ENCODE measurements at regions not wholly inside any gene's neighbourhood (a gene's known extent, or its start where the extent isn't known, plus 50 kb on each side); places are given as distances from the start of the nearest gene placed in this dataset.

DNA sequence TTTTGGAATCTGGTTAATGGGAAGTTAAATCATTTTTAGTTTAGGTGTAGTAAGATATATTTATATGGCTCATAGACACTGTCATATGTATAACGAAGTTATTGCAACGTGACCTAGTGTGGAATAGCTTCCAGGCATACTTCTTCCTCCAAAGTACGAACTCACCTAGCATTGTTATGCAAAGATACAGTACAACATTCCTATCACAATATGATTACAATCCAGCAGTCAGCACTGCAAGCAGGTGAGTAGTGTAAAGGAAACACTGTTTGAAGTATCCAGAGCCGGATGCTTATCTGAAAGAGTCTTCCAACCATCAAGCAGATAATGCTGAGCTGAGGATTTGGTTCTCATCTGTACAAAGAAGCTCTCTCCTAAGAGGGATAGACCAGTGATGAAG lies 754.4 kb upstream of the IGFBP3 start:
- no peak for DNase-seq (ENCODE audit: low read depth)

DNA sequence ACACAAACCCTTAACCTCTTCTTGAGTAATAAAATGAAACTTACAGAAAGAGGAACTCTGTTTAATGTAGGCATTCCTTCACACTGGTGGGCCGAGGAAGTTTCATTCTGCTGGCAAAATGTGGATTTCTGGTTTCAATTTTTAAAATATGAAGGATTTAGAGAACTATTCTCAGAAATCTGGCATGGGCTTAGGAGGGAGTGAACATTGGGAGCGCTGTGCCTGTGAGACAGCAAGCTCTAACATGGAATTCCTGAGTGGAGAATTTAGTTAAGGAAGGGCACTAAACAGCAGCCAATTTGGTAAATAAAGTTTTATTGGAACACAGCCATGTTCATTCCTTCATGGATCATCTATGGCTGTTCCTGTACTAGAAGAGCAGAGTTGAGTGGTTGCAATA lies 751.8 kb upstream of the IGFBP3 start:
- no peak for DNase-seq (ENCODE audit: low read depth)

DNA sequence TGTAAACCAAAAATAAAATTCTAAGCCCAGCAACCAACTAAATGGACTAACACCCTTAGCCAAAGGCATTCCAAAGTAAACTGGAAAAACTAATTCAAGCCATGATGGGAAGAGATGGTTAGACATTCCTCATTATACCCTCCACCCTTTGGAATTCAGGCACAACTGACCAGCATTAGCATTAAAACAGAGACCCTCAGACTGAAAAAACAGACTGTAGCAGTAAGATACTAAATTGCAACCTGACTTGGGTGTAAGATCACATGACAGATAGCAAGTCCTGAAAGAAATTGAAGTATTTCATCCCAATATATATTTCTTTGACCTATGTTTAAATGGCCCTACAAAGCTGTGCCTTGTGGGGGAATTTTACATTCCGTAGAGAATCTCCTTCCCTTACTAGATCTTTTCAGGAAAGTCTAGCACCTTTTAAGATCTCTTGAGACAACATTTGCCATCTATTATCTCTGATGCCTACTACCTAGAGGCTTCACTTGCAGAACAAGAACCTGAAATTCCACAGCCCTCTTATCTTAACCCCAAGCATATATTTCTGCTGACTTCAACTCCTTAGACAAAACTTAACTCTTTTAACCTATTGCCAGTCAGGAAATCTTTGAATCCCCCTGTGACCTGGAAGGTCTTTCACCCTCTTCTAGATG lies 750.2 kb upstream of the IGFBP3 start:
- no peak for DNase-seq (ENCODE audit: low read depth)

DNA sequence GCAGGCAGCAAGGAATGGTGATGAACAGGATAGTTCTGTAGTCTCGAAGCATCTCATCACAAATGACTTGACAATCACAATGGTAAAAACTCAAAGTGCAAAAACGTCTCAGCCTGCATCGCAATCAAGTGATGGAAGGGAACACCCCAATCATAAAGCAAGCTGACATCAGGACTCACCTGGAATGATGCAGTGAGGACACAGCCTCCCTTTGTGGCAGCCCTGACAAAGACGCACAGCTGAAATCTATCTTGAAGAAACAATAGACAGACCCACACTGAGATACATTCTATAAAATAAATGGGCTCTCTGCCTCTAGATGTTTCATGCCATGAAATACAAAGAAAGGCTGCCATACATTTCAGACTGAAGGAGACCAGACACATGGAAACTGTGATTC lies 748.0 kb upstream of the IGFBP3 start:
- DNase-seq (ENCODE audit: low read depth) = no peak

DNA sequence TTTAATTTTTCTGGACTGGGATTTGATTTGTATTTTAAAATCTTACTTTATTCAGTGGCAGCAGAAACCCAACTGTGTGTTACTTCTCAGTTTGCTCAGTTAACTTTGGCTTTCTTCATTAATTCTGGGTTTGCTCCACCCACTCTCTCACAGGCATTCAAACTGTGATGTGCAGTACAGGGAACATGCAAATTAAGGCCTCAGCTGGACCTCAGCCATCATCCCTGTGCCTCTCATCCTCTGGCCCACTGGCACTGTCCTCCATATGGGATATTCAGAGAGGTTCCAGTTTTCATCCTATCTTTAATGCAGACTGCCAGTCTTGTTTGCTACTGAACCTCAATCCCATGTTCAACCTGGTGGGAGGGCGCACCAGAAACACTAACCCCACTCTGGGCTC lies 743.4 kb upstream of the IGFBP3 start:
- no peak for DNase-seq (ENCODE audit: low read depth)

DNA sequence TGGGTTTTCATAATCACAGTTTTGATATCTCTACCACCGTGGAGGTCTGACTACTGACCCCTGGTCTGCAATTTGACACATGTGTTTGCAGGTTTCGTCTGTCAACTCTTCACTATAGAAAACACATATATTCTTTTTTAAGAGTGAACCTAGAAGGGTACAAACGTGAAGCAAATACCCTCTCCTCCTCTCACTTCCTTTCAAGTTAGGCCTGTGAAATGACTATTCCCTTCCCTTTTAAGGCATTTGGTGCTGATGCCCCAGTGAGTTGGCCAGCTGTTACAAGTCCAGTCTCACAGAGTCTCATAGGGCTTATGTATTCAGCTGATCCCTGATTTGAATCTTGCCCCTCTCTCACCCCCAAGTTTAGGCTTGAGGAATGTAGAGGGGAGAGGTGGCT lies 742.0 kb upstream of the IGFBP3 start:
- DNase-seq (ENCODE audit: low read depth) = no peak

DNA sequence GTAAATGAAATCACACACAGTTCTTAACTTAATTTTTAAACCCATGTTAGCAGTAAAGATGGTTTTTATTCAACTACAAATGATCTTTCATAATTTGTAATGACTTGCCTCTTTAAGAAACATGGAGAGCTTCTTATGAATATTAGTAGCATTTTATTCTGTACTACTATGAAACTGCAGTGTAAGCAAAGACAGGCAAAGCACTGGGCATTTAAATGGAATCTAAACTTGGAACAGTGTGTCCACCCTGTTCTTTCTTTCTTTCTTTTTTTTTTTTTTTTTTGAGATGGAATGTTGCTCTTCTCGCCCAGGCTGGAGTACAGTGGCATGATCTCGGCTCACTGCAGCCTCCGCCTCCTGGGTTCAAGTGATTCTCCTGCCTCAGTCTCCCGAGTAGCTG lies 740.4 kb upstream of the IGFBP3 start:
- no peak for DNase-seq (ENCODE audit: low read depth)

DNA sequence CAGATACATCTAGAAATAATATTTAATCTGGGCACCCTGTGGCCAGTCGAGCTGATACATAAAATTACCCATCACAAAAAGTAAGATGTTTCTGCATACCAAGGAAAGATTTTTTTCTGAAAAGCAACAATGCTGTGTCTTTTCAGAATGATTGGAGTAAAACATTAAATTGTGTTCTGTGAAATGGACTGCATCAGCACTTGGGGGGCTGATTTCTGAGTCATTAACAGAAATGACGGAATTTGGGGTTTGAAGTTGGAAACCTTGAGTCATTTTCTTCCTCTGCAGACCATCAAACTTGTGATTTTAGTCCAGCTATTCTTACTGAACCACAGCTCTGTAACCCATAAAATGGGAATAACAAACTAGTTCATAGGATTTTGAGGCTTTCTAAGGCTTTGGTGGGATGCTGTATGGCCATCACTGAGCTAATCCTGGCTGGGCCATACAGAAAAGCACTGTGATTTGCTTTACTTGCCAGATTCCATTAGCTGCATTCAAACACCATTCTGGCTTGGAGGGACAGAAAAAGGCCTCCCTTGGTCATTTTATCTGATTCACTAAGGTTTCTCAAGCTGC lies 739.4 kb upstream of the IGFBP3 start:
- no peak for DNase-seq (ENCODE audit: low read depth)

DNA sequence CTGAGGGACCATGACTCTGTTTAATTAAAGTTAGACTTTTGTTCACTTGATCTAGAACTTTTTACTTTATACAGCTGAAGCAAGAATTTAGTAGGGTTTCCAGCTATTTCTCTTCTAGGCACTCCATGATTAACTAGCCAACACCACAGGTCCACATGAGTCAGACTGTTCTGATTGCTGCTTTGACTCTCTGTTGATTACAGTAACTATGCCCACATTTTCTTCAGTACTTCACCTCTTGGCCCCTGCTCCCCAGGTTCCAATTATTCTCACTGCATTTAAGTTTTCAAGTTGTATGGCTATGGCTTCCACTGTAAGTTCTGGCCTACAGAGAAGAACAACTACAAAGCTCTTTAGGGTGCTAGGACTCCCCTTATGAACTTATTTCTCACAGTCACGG lies 737.2 kb upstream of the IGFBP3 start:
- no peak for DNase-seq (ENCODE audit: low read depth)

DNA sequence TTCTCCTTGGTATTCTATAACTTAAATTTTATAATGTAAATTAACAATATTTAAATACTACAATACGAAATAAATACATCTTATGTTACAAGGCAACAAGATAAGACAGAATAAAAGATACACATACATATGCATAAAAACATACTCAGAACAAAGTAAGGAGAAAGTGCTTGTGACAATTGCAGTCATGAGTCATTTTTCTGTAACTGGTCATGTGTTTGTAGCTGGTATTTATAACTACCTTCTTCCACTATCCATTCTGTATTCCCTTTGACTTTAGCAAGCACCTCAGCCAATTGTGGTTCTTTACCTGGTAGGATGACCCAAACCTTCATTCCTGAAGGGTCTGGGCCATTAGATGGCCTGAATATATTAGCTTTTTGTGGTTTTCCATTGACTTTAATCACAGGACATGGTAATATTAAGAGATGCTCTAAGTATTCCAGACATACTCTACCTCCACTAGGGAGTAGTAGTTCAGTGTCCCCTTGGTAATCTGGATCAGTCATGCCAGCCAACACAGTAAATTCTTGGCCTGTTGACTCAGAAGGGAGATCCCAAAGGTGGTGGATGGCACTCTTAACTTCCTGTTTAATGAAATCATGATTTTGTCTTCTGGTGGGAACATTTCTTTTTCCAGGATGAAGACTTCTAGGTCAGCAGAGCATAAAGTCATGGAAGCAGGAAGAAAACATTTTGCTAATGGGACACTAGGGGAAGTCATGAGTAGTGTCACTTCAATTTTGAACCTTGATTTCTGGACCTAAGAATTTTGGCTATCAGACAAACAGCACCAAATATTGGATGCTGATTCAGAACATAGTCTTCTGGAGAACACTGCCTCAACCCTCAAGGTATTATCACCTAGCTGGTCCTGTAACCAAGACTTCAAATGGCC lies 733.7 kb upstream of the IGFBP3 start:
- peak; percentile 40 for DNase-seq (ENCODE audit: low read depth)

DNA sequence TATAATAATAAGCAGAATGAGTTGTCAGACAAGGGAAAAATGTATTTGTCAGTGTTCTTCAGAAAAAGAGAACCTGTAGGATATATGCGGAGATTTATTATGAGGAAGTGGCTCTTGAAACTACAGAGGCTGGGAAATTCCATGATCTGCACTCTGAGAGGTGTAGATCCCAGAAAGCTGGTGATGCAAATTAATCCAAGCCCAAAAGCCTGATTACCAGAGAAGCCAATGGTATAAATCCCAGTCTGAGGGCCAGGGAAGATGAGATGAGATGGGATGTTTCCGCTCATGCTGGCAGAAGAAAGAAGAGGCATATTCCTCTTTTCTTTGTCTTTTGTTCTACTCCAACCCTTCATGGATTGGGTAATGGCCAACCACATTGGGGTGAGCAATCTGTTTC lies 732.8 kb upstream of the IGFBP3 start:
- no peak for DNase-seq (ENCODE audit: low read depth)

DNA sequence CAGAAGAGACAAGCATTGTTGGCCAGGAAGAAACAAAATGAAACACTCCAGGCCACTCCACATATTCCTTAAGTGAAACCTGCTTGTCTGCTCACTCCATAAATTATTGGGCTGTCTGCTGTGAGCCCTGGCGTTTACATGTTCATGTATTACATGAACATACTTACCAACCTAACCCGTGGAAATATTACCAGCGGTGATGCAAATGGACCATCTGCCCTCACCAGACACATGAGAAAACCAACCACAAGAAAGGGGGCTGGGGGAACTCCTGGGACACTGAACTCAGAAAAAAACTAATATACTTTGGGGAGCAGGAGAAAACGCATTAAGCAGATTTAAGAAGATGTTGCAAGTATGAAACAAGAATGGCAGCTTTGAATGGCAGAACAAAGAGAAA lies 731.2 kb upstream of the IGFBP3 start:
- no peak for DNase-seq (ENCODE audit: low read depth)

DNA sequence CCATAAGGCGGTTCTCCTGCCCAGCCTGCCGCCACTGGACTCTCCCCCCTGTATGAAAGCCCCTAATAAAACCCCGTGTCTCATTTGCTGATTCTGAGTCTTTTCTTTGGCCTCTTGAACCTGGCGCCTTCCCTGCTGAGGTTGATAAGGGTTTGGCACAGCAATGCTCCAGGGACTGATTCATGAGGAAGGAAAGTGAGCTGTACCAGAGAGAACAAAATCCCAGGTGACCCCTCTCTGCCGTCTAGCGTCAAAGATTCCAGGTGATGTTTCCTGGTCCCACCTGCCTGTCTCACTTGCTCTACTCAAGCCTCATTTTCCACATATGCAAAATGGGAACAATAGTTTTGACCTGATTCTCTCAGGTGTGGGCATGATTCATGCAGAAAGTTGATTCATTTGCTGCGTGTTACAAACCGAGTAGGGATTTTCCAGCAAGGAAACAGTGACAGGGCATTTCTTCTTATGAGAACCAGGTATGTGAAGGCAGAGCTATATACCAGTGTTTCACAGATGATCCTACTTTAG lies 730.6 kb upstream of the IGFBP3 start:
- DNase-seq (ENCODE audit: low read depth) = peak; percentile 42

DNA sequence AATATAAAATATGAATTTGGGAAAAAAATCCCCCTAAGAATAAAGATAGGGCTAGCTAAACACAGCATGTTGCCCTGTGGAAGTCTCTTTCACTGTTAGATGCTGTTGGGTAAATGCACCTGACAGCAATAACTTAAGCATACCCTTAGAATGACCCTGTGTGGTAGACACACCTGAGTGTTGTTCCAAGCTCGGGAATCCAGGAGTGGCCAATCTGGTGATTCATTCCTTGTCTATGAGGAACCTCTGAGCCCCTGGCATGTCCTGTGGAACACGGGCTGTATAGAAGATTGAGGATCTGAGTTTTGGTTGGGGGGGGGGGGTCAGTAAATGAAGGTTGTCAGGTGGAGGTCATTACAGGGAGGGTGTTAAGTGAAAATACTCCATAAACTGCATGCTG lies 730.0 kb upstream of the IGFBP3 start:
- DNase-seq (ENCODE audit: low read depth) = peak; percentile 39

DNA sequence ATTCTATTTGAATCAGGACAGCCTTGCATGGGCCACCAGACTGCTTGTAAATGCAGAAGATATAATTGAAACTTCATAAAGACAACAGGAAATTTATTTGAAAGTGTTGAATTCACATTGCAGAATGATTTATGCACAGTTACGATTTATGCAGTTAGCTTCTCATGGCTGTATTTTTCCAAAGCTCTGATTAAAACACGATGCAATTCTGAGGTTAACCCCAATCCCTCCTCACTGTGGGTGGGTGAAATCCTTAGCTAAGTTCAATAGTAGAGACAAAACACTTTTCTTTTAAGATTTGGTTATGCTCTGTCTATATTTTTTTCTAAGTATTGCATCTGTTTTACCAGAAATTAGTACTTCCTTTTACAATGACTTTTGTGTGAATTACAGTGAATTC lies 728.8 kb upstream of the IGFBP3 start:
- no peak for DNase-seq (ENCODE audit: low read depth)

DNA sequence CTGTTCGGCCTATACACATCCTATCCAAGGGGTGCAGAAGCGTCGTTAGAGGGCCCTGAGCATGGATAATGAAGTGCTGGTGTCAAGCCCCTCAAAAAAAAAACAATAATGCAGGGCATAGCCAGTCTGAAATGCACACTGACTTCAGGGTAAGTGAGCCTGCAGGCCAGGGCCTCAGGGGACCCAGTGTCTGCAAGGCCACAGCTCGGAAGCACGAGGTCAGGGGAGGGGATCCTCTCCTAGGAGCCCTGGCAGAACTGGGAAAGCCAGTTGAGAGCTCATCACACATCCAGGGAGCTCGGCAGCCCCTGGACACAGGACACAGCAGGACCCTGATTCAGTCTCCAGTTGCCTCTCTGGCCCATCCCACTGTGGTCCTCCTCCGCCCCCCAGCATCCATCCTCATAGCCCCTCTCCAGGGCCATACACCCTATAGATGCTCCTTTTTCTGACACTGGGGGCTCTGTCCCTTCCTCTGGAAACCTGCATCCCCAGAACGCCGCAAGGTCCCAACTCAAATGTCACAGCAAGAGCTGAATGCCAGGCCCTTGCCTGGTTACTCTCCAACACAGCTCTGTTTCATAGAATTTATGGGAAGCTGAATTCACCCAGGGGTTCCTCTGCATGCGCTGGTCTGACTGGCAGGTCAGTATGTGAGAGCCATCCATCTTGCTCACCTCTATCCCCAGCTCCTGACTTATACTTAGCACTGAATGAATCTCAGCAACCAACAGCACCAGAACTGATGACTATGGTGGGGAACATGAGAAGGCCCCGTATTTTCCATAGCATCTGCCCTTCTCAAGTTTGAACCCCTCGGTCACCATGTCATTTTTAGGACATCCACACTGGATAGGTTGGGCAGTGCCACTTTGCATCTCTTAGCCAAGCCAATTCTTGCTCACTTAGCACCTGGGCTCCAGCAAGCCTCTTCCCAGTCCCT lies 717.0 kb upstream of the IGFBP3 start:
- no peak for DNase-seq (ENCODE audit: low read depth)

DNA sequence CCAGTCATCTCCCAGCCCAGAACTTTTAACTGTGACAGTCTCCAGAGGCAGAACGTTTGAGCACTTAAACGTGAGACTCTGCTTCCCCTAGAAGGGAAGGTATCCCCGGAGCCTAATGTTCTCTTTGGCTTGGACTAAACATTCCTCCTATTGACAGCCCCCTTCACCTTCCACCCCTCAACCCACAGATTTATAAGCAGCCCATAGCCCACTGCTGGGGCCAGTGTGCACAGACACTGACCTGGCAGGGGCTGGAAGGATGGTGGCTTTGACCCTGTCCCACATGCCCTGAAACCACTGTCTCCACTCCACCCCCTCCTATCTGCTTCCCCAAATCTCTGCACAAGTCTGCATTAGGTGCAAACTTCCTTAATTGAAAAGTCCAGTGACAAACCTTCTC lies 715.0 kb upstream of the IGFBP3 start:
- DNase-seq (ENCODE audit: low read depth) = no peak

DNA sequence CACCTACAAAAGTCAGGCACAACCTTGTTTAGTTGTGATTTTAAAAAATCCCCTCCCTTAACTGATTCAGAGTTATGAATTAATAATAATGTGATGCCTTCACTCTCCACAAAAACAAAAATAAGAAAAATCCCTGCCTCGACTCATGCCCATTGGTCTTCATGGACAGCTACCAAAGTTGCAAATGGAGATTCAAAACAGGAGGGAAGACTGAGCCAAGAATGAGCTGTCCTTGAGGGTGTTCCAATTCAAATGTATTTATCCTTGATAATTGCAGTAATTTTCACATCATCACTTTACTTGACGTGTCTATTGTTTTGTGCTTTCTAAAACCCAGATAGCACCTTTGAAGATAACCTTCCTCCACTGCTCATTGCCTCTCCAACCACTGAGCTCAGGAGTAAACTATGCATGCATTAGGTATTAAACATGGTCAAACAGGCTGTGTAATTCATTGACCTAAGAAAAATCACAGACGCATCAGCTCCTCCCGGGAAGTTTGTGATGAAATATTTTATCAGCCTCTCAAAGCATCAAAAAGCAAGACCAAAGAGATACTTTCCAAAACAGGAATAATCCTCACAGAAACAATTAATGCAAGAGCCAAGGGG lies 712.7 kb upstream of the IGFBP3 start:
- DNase-seq (ENCODE audit: low read depth) = no peak

DNA sequence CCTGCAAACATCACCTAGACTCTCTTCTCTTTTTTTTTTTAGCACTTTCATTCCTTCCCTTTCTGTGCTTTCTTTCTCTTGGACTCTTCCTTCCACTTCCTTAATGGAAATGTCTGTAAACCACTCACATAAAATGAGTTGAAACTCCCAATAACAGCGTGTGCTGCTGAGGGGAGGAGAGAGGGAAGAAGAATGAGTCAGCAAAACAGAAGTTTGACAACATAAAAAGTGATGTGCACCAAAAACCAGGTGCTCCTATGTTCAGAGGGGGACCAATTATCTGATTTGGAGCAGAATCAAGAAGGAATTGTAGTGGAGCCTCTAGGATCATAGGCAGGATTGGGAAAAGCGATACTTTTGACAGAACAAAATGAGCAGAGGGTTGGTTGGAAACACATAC lies 712.1 kb upstream of the IGFBP3 start:
- DNase-seq (ENCODE audit: low read depth) = no peak

DNA sequence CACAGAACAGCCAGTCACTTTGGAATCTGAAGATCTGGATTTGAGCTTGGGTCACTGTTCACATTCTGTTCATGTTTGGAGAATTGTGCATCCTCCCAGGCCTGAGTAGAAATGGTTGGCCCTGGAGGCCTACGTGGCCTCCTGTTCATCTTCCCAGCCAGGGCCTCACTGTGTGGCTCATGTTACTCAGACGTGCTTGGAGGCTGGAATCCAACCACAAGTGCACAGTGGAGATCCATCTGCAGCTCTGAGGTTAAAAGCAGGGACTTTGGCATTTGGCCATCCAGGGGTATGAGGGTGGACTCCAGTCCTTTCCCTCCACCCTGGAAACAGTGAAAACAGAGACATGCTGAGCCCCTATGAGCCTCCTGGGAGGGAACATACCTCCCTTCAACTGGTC lies 709.0 kb upstream of the IGFBP3 start:
- DNase-seq (ENCODE audit: low read depth) = peak; percentile 62

DNA sequence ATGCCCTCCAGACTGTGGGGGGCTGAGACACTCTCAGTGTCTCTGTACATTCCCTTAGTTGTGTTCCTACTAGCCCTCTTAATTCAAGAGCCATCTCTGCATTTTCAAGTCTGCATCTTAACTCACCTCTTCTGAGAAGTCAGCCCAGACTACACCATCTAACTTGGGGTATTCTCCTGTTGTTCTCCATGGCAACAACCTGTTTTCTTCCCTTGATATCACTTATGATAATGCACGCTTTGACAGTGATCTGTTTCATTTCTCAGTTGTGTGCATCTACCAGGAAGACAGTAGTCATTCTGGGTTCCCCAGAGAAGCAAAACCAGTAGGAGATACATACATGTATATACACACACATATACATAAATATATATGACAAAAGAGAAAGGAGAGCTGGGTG lies 707.3 kb upstream of the IGFBP3 start:
- no peak for DNase-seq (ENCODE audit: low read depth)
